ENCODE measurements at regions not wholly inside any gene's neighbourhood (a gene's known extent, or its start where the extent isn't known, plus 50 kb on each side); places are given as distances from the start of the nearest gene placed in this dataset.

DNA sequence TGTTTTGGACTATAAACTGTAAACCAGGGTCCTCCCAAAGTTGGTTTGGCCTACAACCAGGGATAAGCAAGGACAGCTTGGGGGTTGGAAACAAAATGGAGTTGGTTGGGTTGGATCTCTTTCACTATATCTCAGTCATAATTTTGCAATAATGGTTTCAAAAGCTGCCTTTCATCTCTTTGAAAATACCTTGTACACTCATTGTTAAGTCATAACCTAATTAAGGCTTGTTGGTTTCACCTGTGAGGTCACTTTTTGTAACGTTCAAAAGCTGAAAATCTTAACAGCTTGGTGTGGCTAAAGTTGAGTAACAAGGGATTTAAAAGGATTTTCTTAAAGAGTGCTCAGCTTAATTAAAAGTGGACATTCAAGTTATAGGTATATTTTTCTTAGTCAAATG is 476.1 kb downstream of the IPMK start:
- TF ChIP-seq, protein P1, sequence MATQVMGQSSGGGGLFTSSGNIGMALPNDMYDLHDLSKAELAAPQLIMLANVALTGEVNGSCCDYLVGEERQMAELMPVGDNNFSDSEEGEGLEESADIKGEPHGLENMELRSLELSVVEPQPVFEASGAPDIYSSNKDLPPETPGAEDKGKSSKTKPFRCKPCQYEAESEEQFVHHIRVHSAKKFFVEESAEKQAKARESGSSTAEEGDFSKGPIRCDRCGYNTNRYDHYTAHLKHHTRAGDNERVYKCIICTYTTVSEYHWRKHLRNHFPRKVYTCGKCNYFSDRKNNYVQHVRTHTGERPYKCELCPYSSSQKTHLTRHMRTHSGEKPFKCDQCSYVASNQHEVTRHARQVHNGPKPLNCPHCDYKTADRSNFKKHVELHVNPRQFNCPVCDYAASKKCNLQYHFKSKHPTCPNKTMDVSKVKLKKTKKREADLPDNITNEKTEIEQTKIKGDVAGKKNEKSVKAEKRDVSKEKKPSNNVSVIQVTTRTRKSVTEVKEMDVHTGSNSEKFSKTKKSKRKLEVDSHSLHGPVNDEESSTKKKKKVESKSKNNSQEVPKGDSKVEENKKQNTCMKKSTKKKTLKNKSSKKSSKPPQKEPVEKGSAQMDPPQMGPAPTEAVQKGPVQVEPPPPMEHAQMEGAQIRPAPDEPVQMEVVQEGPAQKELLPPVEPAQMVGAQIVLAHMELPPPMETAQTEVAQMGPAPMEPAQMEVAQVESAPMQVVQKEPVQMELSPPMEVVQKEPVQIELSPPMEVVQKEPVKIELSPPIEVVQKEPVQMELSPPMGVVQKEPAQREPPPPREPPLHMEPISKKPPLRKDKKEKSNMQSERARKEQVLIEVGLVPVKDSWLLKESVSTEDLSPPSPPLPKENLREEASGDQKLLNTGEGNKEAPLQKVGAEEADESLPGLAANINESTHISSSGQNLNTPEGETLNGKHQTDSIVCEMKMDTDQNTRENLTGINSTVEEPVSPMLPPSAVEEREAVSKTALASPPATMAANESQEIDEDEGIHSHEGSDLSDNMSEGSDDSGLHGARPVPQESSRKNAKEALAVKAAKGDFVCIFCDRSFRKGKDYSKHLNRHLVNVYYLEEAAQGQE (IDR thresholded peaks at IDR 0.05; ENCODE audit: insufficient read depth in 1 of 2, low read depth in 2 of 2, low read length in 2 of 2): no peak
- TF ChIP-seq TAF1 (IDR thresholded peaks at IDR 0.05; ENCODE audit: borderline replicate concordance, insufficient read depth, low read length): no peak
- no peak for TF ChIP-seq FOXP2 (optimal IDR thresholded peaks at IDR 0.05; ENCODE audit: borderline replicate concordance, extremely low read depth, extremely low read length, insufficient read depth)
- TF ChIP-seq POLR2AphosphoS5 (IDR thresholded peaks at IDR 0.05; ENCODE audit: low read depth, low read length): no peak
- TF ChIP-seq SIN3A (IDR thresholded peaks at IDR 0.05; ENCODE audit: borderline replicate concordance, insufficient read depth, low read length): no peak

DNA sequence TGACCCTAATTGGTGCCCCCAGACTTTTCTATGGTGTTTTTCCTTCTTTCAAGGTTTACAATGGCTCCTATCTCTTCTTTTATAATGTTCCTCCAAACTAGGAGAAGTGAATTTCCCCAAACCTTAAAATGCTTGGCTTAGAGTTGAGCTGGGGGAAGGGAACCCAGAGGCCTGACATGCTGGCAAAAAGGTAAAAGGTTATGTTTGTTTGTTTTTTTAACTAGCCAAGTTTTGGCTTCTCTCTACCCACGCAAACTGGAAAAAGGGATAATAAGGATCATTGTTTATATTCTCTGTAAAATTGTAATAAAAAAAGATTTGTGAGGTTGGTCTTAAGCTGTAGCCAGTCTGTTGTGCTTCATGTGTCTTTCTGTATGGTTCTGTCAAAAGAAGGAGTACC is 477.0 kb downstream of the IPMK start:
- TF ChIP-seq POLR2AphosphoS5 (IDR thresholded peaks at IDR 0.05; ENCODE audit: low read depth, low read length) (no peak), FOXP2 (optimal IDR thresholded peaks at IDR 0.05; ENCODE audit: borderline replicate concordance, extremely low read depth, extremely low read length, insufficient read depth) (no peak), TAF1 (IDR thresholded peaks at IDR 0.05; ENCODE audit: borderline replicate concordance, insufficient read depth, low read length) (no peak)
- TF ChIP-seq, protein P1 (IDR thresholded peaks at IDR 0.05; ENCODE audit: insufficient read depth in 1 of 2, low read depth in 2 of 2, low read length in 2 of 2): no peak

DNA sequence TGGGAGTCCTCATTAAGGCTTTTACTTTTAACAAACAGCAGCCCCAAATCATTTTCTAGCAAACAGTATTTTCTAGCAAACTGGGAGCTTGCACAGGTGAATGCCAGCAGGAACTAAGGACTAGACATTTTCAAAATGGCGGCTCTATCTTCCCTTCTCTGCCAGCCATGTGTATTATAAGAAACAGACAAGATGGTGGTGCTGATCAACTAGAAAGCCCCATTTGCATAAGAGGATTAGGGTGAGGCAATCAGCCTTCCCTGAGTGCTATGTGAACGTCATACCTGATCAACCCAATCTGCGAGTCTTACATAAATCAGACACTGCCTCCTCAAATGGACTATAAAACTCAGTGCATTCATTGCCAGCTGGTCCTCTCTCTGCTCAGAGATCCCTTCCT is 479.6 kb downstream of the IPMK start:
- TF ChIP-seq, protein P1 (IDR thresholded peaks at IDR 0.05; ENCODE audit: insufficient read depth in 1 of 2, low read depth in 2 of 2, low read length in 2 of 2): no peak
- TF ChIP-seq FOXP2 (optimal IDR thresholded peaks at IDR 0.05; ENCODE audit: borderline replicate concordance, extremely low read depth, extremely low read length, insufficient read depth) (no peak), SIN3A (IDR thresholded peaks at IDR 0.05; ENCODE audit: borderline replicate concordance, insufficient read depth, low read length) (no peak), TAF1 (IDR thresholded peaks at IDR 0.05; ENCODE audit: borderline replicate concordance, insufficient read depth, low read length) (no peak), POLR2AphosphoS5 (IDR thresholded peaks at IDR 0.05; ENCODE audit: low read depth, low read length) (no peak)

DNA sequence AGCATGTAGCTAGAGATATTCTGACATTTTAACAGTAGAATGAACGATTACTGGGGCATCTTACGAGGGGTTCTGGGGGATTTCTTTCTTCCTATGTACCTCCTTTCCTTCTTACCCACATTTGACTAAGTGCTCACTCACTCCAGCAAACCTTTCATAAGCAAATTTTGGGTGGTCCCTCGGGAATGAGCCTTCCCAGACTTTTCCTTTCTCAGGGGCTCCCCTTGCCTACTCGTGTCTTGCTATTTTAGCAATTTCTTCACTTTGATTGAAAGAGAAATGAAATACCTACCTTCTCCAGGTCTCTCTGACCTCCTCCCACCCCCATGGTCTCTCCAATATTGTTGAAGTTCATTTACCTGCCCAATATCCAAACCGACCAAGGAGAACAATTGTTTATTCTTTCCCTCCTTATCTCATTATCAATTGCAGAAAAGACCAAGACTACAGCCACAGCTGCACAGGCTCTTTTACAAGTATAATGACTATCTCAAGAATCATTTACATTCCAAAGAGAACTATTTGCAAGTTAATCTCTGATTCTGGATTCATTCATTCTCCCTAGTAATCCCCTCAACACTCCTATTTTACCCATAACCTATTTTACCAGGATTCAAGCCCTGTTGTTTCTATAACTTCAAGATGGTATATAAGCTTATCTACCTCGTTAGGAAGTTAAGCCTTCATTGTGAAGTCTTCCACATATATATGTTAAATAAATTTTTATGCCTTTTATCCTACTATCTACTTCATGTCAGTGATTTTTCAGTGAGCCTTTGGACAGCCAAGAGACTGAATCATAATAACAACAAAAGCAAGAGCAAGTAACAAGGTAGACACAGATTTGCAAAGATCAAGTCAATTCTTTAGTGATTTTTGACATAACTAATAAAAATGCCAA is 480.6 kb downstream of the IPMK start:
- TF ChIP-seq TAF1 (IDR thresholded peaks at IDR 0.05; ENCODE audit: borderline replicate concordance, insufficient read depth, low read length): no peak
- TF ChIP-seq, protein P1 (IDR thresholded peaks at IDR 0.05; ENCODE audit: insufficient read depth in 1 of 2, low read depth in 2 of 2, low read length in 2 of 2): no peak

All from PFSK-1 (cell line).